ENCODE measurements at regions not wholly inside any gene's neighbourhood (a gene's known extent, or its start where the extent isn't known, plus 50 kb on each side); places are given as distances from the start of the nearest gene placed in this dataset.

- ATAC-seq (no peak), DNase-seq (ENCODE audit: low read depth, low spot score) (no peak)
- H3K4me1 ChIP-seq (ENCODE audit: control insufficient read depth in 1 of 2, insufficient read depth in 2 of 2, low read length in 2 of 2): peaks cover 0 to 7% of the 10 kb centered on the region in 2 experiments; a peak in 2 of 4 replicates
- ChIA-PET POLR2A (no interaction called here), RAD21 (ENCODE audit: low non-redundant PET in 1 of 2, low total read pairs in 2 of 2, uncharacterized antibody in 2 of 2, unreplicated experiment in 2 of 2) (no interaction called here), CTCF (interaction anchor here (0.6 kb wide), 1 partner anchor 205 kb away, joined by 3 read pairs; no protein-coding TSS in a partner anchor)
- no peaks in the 10 kb centered on the region for H3K79me2 ChIP-seq (ENCODE audit: insufficient read depth, low read length)
- H3K9ac ChIP-seq (ENCODE audit: low read length): no peak overlapping the region
- no peaks in the 10 kb centered on the region for H4K20me1 ChIP-seq (ENCODE audit: insufficient read depth)
- no peak overlapping the region for H3K4me2 ChIP-seq (ENCODE audit: low read length)
- no peaks in the 10 kb centered on the region for H3K36me3 ChIP-seq (ENCODE audit: control insufficient read depth in 1 of 2, insufficient read depth in 2 of 2, low read length in 2 of 2)
- H3K9me2 ChIP-seq (ENCODE audit: insufficient read depth): no peaks in the 10 kb centered on the region
- H3K27me3 ChIP-seq (ENCODE audit: insufficient read depth, low read length): no peaks in the 10 kb centered on the region
- H3K9me3 ChIP-seq (ENCODE audit: control insufficient read depth in 1 of 2, insufficient read depth in 1 of 2, low read depth in 1 of 2, low read length in 2 of 2): no peaks in the 10 kb centered on the region
- no TSS peak for BruUV-seq (replicated peaks)
- TF ChIP-seq SP1 (IDR thresholded peaks at IDR 0.05; ENCODE audit: low read depth) (no peak), ZNF274 (IDR thresholded peaks at IDR 0.05; ENCODE audit: low read depth, low read length) (no peak), RAD21 (IDR thresholded peaks at IDR 0.05; ENCODE audit: low read depth) (no peak), EZH2 (IDR thresholded peaks at IDR 0.05) (no peak), POLR2A (IDR thresholded peaks at IDR 0.05; ENCODE audit: borderline replicate concordance, extremely low read depth, insufficient read depth, insufficient read length) (no peak), JUND (IDR thresholded peaks at IDR 0.05) (no peak)
- TF ChIP-seq, protein P1, sequence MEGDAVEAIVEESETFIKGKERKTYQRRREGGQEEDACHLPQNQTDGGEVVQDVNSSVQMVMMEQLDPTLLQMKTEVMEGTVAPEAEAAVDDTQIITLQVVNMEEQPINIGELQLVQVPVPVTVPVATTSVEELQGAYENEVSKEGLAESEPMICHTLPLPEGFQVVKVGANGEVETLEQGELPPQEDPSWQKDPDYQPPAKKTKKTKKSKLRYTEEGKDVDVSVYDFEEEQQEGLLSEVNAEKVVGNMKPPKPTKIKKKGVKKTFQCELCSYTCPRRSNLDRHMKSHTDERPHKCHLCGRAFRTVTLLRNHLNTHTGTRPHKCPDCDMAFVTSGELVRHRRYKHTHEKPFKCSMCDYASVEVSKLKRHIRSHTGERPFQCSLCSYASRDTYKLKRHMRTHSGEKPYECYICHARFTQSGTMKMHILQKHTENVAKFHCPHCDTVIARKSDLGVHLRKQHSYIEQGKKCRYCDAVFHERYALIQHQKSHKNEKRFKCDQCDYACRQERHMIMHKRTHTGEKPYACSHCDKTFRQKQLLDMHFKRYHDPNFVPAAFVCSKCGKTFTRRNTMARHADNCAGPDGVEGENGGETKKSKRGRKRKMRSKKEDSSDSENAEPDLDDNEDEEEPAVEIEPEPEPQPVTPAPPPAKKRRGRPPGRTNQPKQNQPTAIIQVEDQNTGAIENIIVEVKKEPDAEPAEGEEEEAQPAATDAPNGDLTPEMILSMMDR (IDR thresholded peaks at IDR 0.05 in 2 of 3, conservative IDR thresholded peaks at IDR 0.05 in 1 of 3; ENCODE audit: borderline replicate concordance in 1 of 3, insufficient read depth in 1 of 3, low read depth in 2 of 3, low read length in 2 of 3): no peak
- intact Hi-C loops (cut with micrococcal nuclease): no loop called here
- no peak overlapping the region for H2AFZ ChIP-seq (ENCODE audit: low read depth, low read length, poor library complexity, severe bottlenecking)
- H3K4me3 ChIP-seq (replicated peaks in 1 of 2; ENCODE audit: low read depth in 1 of 2, low read length in 2 of 2): no peak overlapping the region
- H3K27ac ChIP-seq (ENCODE audit: low read depth, low read length): no peak overlapping the region
Observed at GRCh38 chr4:94032754-94033153, 174.9 kb upstream of the SMARCAD1 start.

DNA sequence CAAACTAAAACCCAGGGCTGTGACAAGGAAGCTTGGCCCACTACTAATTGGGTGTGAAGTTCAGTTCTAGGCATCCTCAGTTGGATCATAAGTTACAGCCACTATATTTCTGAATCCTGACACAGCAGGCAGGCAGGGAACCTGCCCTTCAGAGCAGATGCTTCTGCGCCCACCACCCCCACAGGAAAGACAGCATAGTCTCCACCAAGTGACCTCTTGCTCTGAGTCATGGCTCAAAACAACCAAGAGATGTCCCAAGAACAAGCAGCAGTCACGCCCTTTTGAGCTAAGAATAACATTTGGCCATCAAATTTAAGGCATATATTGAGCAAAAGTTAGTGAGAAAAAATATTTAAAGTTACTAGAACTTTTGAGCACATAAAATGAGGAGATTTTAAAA lies 170.7 kb upstream of the SMARCAD1 start:
- no peaks in the 10 kb centered on the region for H3K79me2 ChIP-seq (ENCODE audit: insufficient read depth, low read length)
- H3K27ac ChIP-seq (ENCODE audit: low read depth, low read length): no peak overlapping the region
- DNase-seq (ENCODE audit: low read depth, low spot score): no peak
- peaks cover 0 to 7% of the 10 kb centered on the region in 2 experiments; a peak in 2 of 4 replicates for H3K4me1 ChIP-seq (ENCODE audit: control insufficient read depth in 1 of 2, insufficient read depth in 2 of 2, low read length in 2 of 2)
- no peak overlapping the region for H3K9ac ChIP-seq (ENCODE audit: low read length)
- H3K9me3 ChIP-seq (ENCODE audit: control insufficient read depth in 1 of 2, insufficient read depth in 1 of 2, low read depth in 1 of 2, low read length in 2 of 2): no peaks in the 10 kb centered on the region
- H3K27me3 ChIP-seq (ENCODE audit: insufficient read depth, low read length): no peaks in the 10 kb centered on the region
- H3K4me2 ChIP-seq (ENCODE audit: low read length): peak overlapping the region; percentile 45; the same call in 1 of the 2 replicates
- POLR2A ChIA-PET: no interaction called here
- no TSS peak for BruUV-seq (replicated peaks)
- ATAC-seq: no peak
- H4K20me1 ChIP-seq (ENCODE audit: insufficient read depth): no peaks in the 10 kb centered on the region
- no peak overlapping the region for H3K4me3 ChIP-seq (replicated peaks in 1 of 2; ENCODE audit: low read depth in 1 of 2, low read length in 2 of 2)
- CTCF ChIA-PET: no interaction called here
- RAD21 ChIA-PET (ENCODE audit: low non-redundant PET in 1 of 2, low total read pairs in 2 of 2, uncharacterized antibody in 2 of 2, unreplicated experiment in 2 of 2): no interaction called here
- H3K36me3 ChIP-seq (ENCODE audit: control insufficient read depth in 1 of 2, insufficient read depth in 2 of 2, low read length in 2 of 2): no peaks in the 10 kb centered on the region
- no peaks in the 10 kb centered on the region for H3K9me2 ChIP-seq (ENCODE audit: insufficient read depth)
- intact Hi-C loops (cut with micrococcal nuclease): no loop called here
- H2AFZ ChIP-seq (ENCODE audit: low read depth, low read length, poor library complexity, severe bottlenecking): peak overlapping the region; percentile 36
- TF ChIP-seq ZNF274 (IDR thresholded peaks at IDR 0.05; ENCODE audit: low read depth, low read length) (no peak), SRF (IDR thresholded peaks at IDR 0.05; ENCODE audit: low read depth) (no peak), SP1 (IDR thresholded peaks at IDR 0.05; ENCODE audit: low read depth) (no peak), FOSL1 (IDR thresholded peaks at IDR 0.05; ENCODE audit: low read depth) (no peak), POLR2AphosphoS5 (IDR thresholded peaks at IDR 0.05; ENCODE audit: low read depth, low read length) (no peak), ZFX (IDR thresholded peaks at IDR 0.05) (no peak), TCF7L2 (IDR thresholded peaks at IDR 0.05; ENCODE audit: borderline replicate concordance, extremely low read depth, insufficient read depth, insufficient read length) (no peak), JUND (IDR thresholded peaks at IDR 0.05) (no peak), ATF3 (IDR thresholded peaks at IDR 0.05) (no peak), YY1 (IDR thresholded peaks at IDR 0.05; ENCODE audit: extremely low read depth, insufficient replicate concordance, low read depth, low read length) (no peak), POLR2A (IDR thresholded peaks at IDR 0.05; ENCODE audit: borderline replicate concordance, extremely low read depth, insufficient read depth, insufficient read length) (no peak)
- TF ChIP-seq, protein P1 (IDR thresholded peaks at IDR 0.05 in 2 of 3, conservative IDR thresholded peaks at IDR 0.05 in 1 of 3; ENCODE audit: borderline replicate concordance in 1 of 3, insufficient read depth in 1 of 3, low read depth in 2 of 3, low read length in 2 of 3): no peak

All from HCT116 (cell line).